ENCODE measurements at regions not wholly inside any gene's neighbourhood (a gene's known extent, or its start where the extent isn't known, plus 50 kb on each side); places are given as distances from the start of the nearest gene placed in this dataset.

DNA sequence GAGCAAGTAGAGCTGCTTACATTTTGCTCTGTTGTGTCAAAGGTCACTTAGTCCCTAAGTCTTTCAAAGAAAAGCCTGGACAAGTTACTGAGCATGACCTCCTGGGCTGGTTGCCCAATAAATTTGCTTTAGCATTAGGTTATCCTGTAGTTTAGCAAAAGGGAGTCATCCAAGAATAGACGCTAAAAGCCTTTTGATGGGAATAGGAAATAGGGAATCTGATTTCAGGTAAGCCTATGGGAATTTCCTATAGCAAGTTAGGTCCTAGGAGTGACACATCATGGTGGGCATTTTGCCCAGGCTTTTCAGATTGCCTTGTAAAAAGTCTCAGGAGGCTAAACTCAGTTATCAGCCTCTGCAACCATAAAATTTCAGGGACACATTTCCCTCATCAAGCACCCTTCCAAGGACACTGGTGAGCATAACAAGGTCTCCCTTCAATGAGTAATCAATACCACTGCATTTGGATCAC is 67.6 kb upstream of the RANBP3L start:
- TF ChIP-seq TCF7L2 (IDR thresholded peaks at IDR 0.05; ENCODE audit: low read depth, low read length), result no peak
- TF ChIP-seq, protein P1, sequence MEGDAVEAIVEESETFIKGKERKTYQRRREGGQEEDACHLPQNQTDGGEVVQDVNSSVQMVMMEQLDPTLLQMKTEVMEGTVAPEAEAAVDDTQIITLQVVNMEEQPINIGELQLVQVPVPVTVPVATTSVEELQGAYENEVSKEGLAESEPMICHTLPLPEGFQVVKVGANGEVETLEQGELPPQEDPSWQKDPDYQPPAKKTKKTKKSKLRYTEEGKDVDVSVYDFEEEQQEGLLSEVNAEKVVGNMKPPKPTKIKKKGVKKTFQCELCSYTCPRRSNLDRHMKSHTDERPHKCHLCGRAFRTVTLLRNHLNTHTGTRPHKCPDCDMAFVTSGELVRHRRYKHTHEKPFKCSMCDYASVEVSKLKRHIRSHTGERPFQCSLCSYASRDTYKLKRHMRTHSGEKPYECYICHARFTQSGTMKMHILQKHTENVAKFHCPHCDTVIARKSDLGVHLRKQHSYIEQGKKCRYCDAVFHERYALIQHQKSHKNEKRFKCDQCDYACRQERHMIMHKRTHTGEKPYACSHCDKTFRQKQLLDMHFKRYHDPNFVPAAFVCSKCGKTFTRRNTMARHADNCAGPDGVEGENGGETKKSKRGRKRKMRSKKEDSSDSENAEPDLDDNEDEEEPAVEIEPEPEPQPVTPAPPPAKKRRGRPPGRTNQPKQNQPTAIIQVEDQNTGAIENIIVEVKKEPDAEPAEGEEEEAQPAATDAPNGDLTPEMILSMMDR (IDR thresholded peaks at IDR 0.05), result no peak
- no peak for TF ChIP-seq POLR2AphosphoS5 (IDR thresholded peaks at IDR 0.05; ENCODE audit: low read depth, low read length)
- no peak for TF ChIP-seq SIN3A (IDR thresholded peaks at IDR 0.05; ENCODE audit: borderline replicate concordance, insufficient read depth, low read depth, low read length)

Measured in Panc1 (cell line).